ENCODE measurements at regions not wholly inside any gene's neighbourhood (a gene's known extent, or its start where the extent isn't known, plus 50 kb on each side); places are given as distances from the start of the nearest gene placed in this dataset.
A peak's percentile ranks its signal among the peaks of the same experiment; 100 is the strongest.

DNA sequence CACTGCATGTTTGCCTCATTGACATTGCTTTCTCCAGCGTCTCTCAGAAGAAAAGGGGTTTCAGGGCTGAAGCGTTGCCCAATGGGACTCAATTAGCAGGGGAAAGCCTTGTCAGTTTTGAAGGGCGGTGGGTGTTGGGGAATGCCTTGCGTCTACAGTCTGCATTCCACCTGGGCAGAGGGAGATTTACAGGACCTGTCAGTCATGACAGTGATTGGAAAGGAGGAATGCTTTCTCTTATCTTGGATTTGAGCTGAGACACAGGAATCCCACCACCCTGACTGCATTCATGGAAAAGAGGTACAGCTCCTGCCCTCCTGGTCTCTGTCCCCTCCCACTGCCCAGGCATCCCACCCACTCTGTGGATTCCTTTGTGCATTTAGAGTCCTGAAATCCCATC is 123.9 kb downstream of the ACKR3 start:
- Histone ChIP-seq H3K4me3 (ENCODE audit: low read depth, low read length) (no peak overlapping the region), H3K4me1 (ENCODE audit: control insufficient read depth, insufficient read depth, low read length) (peaks cover 11% of the 10 kb centered on the region; the same call in 1 of the 2 replicates), H3K27me3 (ENCODE audit: control insufficient read depth, insufficient read depth, low read length) (no peaks in the 10 kb centered on the region), H3K27ac (ENCODE audit: low read depth, low read length) (no peak overlapping the region), H3K9me3 (ENCODE audit: control insufficient read depth, insufficient read depth, low read depth, low read length) (no peaks in the 10 kb centered on the region), H3K36me3 (ENCODE audit: control insufficient read depth, insufficient read depth, low read length) (no peaks in the 10 kb centered on the region), H3K9ac (ENCODE audit: low read length) (no peak overlapping the region)

DNA sequence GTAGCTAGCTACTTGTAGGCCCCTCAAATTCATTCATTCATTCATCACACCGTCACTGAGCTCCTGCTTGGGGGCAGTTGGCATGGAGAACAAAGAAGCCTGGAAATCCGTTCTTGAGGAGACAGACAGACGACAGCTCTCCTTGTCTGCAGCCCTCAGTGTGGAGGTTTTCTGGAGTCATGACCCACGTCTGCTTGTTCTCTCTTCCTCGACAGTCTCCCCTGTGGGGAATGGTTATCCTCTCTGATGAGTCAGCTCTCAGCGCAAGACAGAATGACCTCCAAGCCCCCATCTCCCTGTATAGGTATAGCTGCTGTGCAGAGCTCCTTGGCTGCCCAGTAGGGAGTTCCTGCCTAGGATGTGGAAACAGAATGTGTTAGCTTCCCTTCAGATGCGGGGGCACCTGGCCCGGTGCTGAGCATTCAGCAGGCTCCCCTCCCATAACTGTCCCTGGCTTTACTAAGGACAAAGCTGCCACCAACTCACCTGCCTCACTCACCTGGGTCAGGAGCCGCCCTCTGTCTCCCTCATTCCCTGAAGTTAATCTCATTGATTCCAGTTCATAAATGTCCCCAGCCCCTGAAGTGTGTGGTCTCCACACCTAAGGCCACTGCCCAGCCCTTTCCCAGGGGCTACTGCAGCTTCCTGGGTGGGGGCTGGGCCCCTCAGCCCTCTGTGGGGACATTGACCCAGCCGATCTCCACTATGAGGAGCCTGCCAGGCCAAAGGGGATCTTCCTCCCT is 124.7 kb downstream of the ACKR3 start:
- Histone ChIP-seq H3K4me1 (ENCODE audit: control insufficient read depth, insufficient read depth, low read length) (peaks cover 11% of the 10 kb centered on the region; the same call in 1 of the 2 replicates), H3K4me3 (ENCODE audit: low read depth, low read length) (no peak overlapping the region), H3K27ac (ENCODE audit: low read depth, low read length) (no peak overlapping the region), H3K27me3 (ENCODE audit: control insufficient read depth, insufficient read depth, low read length) (no peaks in the 10 kb centered on the region), H3K36me3 (ENCODE audit: control insufficient read depth, insufficient read depth, low read length) (no peaks in the 10 kb centered on the region), H3K9me3 (ENCODE audit: control insufficient read depth, insufficient read depth, low read depth, low read length) (no peaks in the 10 kb centered on the region), H3K9ac (ENCODE audit: low read length) (peak overlapping the region; percentile 8)

DNA sequence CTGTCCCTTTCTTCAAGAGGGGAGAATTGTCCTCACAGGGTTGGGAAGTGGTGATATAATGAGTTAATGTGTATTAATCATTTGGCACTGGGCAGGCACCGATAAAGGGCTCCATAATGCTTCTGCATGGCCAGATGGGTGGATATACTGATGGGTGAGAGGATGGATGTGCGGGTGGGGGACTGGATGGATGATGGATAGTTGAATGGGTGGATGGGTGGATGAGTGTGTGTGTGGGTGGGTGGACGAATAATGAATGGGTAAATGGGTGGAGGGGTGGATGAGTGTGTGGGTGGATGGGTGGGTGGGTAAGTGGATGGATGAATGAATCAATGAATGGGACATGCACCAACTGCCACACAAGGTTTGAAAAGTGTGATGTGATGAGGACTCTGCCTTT is 127.2 kb downstream of the ACKR3 start:
- Histone ChIP-seq H3K36me3 (ENCODE audit: control insufficient read depth, insufficient read depth, low read length) (no peaks in the 10 kb centered on the region), H3K27me3 (ENCODE audit: control insufficient read depth, insufficient read depth, low read length) (no peaks in the 10 kb centered on the region), H3K4me1 (ENCODE audit: control insufficient read depth, insufficient read depth, low read length) (peaks cover 11% of the 10 kb centered on the region; the same call in 1 of the 2 replicates), H3K27ac (ENCODE audit: low read depth, low read length) (no peak overlapping the region), H3K4me3 (ENCODE audit: low read depth, low read length) (no peak overlapping the region), H3K9ac (ENCODE audit: low read length) (no peak overlapping the region), H3K9me3 (ENCODE audit: control insufficient read depth, insufficient read depth, low read depth, low read length) (no peaks in the 10 kb centered on the region)

DNA sequence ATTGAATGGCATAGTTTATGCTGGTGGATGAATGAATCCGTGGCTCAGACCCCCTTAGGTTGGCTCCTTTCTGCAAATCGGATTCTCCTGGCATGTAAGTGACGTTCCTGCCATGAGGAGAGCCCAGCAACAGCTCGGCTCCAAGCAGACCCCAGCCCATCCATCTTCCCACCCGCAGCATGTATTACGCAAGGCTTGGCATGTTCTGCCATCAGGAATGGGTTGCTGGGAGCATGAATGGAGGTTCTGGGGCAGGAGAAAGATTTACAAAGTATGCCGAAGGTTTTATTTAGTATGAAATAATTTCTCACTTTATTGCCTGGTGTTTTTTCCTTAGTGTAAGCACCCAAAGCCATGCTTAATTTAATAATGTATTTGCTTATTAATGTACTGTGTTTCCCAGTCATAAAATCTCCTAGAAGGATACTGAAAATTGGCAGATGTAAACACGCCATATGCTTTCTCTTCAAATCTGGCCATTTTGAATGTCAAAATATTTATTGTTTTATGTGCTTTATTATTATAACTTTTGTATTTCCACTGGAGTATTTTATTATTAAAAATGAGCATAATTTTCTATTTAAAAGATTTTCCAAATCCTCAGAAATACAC is 128.5 kb downstream of the ACKR3 start:
- no peak overlapping the region for H3K9ac ChIP-seq (ENCODE audit: low read length)
- no peak overlapping the region for H3K4me3 ChIP-seq (ENCODE audit: low read depth, low read length)
- H3K27ac ChIP-seq (ENCODE audit: low read depth, low read length) = no peak overlapping the region
- H3K27me3 ChIP-seq (ENCODE audit: control insufficient read depth, insufficient read depth, low read length) = no peaks in the 10 kb centered on the region
- no peaks in the 10 kb centered on the region for H3K9me3 ChIP-seq (ENCODE audit: control insufficient read depth, insufficient read depth, low read depth, low read length)
- peaks cover 11% of the 10 kb centered on the region; the same call in 1 of the 2 replicates for H3K4me1 ChIP-seq (ENCODE audit: control insufficient read depth, insufficient read depth, low read length)
- H3K36me3 ChIP-seq (ENCODE audit: control insufficient read depth, insufficient read depth, low read length) = no peaks in the 10 kb centered on the region

DNA sequence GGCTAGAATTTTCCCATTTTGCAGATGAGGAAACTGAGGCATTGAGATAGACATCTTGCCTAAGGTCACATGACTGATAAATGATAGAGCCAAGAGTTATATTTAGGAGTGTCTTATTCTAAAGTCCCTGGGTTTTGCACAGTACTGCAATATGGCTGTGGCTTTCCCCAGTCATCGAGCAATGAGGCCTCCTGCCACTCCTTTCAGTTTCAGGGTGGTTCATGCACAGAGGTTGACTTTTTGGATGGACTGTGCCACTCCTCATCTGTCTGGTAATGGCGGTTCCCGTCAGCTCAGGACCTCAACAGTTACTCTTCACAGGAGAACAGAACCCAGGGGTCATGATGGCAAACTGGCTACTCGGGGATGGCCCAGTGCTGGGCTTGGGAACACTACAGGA is 131.1 kb downstream of the ACKR3 start:
- Histone ChIP-seq H3K4me1 (ENCODE audit: control insufficient read depth, insufficient read depth, low read length) (no peaks in the 10 kb centered on the region), H3K27ac (ENCODE audit: low read depth, low read length) (no peak overlapping the region), H3K9me3 (ENCODE audit: control insufficient read depth, insufficient read depth, low read depth, low read length) (no peaks in the 10 kb centered on the region), H3K9ac (ENCODE audit: low read length) (no peak overlapping the region), H3K27me3 (ENCODE audit: control insufficient read depth, insufficient read depth, low read length) (no peaks in the 10 kb centered on the region), H3K4me3 (ENCODE audit: low read depth, low read length) (no peak overlapping the region), H3K36me3 (ENCODE audit: control insufficient read depth, insufficient read depth, low read length) (no peaks in the 10 kb centered on the region)

DNA sequence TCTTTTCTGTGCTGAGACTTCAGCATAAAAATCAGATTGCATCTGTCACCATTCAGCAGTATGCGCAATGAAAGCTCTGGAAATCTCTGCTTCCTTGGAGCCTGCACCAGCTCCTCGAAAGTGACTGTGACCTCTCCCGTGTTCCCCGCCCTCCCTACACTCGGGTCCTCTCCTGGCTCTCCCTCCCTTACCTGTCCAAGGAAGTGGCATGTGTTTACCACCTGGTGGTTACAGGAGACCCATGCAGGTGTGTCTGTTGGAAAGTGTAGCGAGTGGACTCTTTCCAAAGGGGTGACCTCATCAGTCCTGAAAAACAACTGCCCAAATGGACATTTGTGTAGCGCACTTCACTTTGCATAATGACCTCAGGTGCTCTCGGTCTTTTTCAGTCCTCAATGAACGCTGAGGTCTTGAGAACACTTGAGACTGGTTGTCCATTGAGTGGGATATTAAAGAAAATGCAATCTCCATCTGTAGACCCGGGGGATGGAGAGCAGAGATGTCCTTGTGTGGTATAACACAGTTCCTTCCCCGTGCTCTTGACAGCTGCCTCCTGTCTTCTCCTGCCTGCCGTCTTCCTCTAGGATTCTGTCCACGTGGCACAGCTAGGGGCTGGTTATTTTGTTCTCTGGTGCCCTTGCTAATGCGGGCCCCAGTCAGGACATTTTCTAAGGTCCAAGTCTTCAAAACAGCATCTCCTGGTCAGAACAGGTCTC is 133.2 kb downstream of the ACKR3 start:
- Histone ChIP-seq H3K36me3 (ENCODE audit: control insufficient read depth, insufficient read depth, low read length) (no peaks in the 10 kb centered on the region), H3K9me3 (ENCODE audit: control insufficient read depth, insufficient read depth, low read depth, low read length) (no peaks in the 10 kb centered on the region), H3K9ac (ENCODE audit: low read length) (no peak overlapping the region), H3K4me3 (ENCODE audit: low read depth, low read length) (no peak overlapping the region), H3K27ac (ENCODE audit: low read depth, low read length) (no peak overlapping the region), H3K27me3 (ENCODE audit: control insufficient read depth, insufficient read depth, low read length) (no peaks in the 10 kb centered on the region), H3K4me1 (ENCODE audit: control insufficient read depth, insufficient read depth, low read length) (no peaks in the 10 kb centered on the region)

DNA sequence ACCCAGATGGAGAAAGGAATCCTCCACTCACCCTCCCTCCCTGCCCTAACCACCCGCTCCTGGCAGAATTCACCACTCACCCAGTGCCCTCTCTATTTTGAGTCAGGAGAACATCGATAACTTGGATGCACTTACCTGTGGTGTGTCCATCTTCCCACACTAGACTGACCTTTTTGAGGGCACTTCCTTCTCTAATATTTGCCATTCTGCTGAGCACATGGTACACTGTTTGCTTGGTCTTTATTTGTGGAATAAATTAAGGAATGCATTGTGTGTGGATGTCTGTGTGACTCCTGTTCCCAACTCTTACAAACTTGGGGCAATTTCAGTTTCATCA is 133.7 kb downstream of the ACKR3 start:
- no peaks in the 10 kb centered on the region for H3K9me3 ChIP-seq (ENCODE audit: control insufficient read depth, insufficient read depth, low read depth, low read length)
- H3K27me3 ChIP-seq (ENCODE audit: control insufficient read depth, insufficient read depth, low read length) = no peaks in the 10 kb centered on the region
- H3K4me1 ChIP-seq (ENCODE audit: control insufficient read depth, insufficient read depth, low read length) = no peaks in the 10 kb centered on the region
- no peak overlapping the region for H3K9ac ChIP-seq (ENCODE audit: low read length)
- no peak overlapping the region for H3K4me3 ChIP-seq (ENCODE audit: low read depth, low read length)
- H3K27ac ChIP-seq (ENCODE audit: low read depth, low read length) = no peak overlapping the region
- H3K36me3 ChIP-seq (ENCODE audit: control insufficient read depth, insufficient read depth, low read length) = no peaks in the 10 kb centered on the region

DNA sequence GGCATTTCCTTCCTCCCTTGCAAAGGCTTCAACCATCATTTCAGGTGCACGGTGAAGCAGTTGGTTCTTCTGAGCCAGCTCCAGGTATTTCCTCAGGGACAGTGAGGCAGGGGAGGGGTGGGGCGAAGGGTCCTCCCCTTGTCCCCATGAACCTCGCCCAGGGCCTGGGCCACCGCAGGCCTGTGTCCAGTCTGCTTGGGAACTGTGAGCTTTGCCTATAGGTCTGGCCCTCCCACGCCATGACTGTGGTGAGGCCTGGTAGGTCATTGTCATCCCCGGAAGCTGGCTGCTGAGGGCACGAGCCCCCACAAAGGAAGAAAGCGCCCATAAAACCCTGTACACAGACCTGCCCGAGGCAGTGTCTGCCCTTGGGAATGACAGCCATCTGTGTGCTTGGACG is 134.3 kb downstream of the ACKR3 start:
- Histone ChIP-seq H3K9me3 (ENCODE audit: control insufficient read depth, insufficient read depth, low read depth, low read length) (no peaks in the 10 kb centered on the region), H3K36me3 (ENCODE audit: control insufficient read depth, insufficient read depth, low read length) (no peaks in the 10 kb centered on the region), H3K27me3 (ENCODE audit: control insufficient read depth, insufficient read depth, low read length) (no peaks in the 10 kb centered on the region), H3K4me3 (ENCODE audit: low read depth, low read length) (no peak overlapping the region), H3K27ac (ENCODE audit: low read depth, low read length) (no peak overlapping the region), H3K4me1 (ENCODE audit: control insufficient read depth, insufficient read depth, low read length) (no peaks in the 10 kb centered on the region), H3K9ac (ENCODE audit: low read length) (no peak overlapping the region)

DNA sequence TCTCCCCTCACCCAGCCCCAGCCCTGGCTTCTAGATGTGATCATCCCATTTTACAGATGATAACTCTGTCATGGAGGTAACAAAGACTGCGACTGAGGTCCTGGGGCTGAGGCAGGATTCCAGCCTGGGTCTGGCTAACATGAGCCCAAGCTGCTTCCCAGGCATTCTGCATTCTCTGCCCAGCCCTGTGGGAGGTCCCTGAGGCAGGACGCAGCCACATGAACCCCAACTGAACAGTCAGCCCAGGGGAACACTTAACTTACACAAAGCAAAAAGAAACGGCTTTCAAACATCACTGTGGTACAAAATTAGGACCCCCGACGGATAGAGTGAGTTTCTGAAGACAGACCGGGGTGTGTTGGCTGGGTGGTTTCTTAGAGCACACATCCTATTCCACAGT is 135.3 kb downstream of the ACKR3 start:
- no peak overlapping the region for H3K4me3 ChIP-seq (ENCODE audit: low read depth, low read length)
- H3K27me3 ChIP-seq (ENCODE audit: control insufficient read depth, insufficient read depth, low read length) = no peaks in the 10 kb centered on the region
- no peak overlapping the region for H3K27ac ChIP-seq (ENCODE audit: low read depth, low read length)
- no peaks in the 10 kb centered on the region for H3K36me3 ChIP-seq (ENCODE audit: control insufficient read depth, insufficient read depth, low read length)
- H3K4me1 ChIP-seq (ENCODE audit: control insufficient read depth, insufficient read depth, low read length) = no peaks in the 10 kb centered on the region
- no peaks in the 10 kb centered on the region for H3K9me3 ChIP-seq (ENCODE audit: control insufficient read depth, insufficient read depth, low read depth, low read length)
- H3K9ac ChIP-seq (ENCODE audit: low read length) = no peak overlapping the region

DNA sequence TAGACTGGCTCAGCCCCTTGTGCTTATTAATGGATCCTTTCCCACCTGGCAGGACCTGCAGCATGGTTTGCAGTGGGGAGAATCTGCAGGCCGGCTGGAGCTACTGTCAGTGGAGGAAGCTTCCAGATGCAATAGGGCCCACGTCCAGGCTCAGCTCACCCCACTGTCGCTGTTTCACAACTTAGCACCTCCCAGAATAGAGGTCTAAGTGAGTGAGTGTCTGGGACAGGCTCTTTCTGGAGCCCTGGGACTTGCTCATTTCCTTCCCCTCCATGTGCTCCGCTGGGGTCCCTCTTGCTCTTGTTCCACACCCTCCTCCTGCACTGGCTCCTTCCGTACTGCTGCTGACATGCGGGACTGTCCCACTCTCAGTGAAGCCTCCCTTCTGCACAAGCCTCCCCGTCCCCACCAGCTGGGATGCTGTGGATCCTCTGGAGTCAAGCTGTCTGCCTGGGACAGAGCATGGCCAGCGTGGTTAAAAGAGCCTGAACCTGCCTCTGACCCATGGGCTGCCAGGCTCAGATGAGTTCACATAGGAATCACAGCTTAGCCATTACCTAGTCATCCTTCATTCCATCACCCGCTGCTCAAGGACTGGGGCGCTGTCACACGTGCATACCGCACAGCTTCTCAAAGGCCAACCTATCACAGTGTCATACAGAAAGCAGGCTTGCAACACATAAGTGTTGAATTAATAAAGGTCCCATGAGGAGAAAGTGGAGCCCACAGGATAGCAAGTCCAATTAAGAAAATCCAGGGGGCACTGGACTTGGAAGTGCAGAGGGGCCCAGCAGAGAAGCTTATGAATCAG is 135.9 kb downstream of the ACKR3 start:
- H3K36me3 ChIP-seq (ENCODE audit: control insufficient read depth, insufficient read depth, low read length) = no peaks in the 10 kb centered on the region
- H3K9me3 ChIP-seq (ENCODE audit: control insufficient read depth, insufficient read depth, low read depth, low read length) = no peaks in the 10 kb centered on the region
- no peaks in the 10 kb centered on the region for H3K4me1 ChIP-seq (ENCODE audit: control insufficient read depth, insufficient read depth, low read length)
- H3K4me3 ChIP-seq (ENCODE audit: low read depth, low read length) = no peak overlapping the region
- H3K9ac ChIP-seq (ENCODE audit: low read length) = no peak overlapping the region
- no peak overlapping the region for H3K27ac ChIP-seq (ENCODE audit: low read depth, low read length)
- H3K27me3 ChIP-seq (ENCODE audit: control insufficient read depth, insufficient read depth, low read length) = no peaks in the 10 kb centered on the region

DNA sequence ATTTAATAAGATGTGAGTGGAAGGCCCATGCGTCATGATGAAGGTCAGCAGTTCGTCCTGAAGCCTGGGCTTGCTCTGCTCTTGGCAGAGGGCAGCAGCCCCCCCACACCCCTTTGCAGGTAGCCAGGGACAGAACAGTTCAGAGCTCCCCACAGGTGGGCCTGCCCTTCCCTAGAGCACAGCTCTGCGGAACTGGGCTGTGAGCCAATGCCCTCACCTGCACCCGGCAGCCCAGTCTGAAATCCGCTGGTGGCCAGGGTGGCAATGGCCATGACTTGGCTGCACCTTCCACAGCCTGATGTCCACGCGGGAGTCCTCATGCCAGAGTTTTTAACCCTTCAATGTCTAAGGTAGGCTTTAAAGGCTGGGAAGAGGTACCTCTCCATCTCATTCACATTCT is 136.7 kb downstream of the ACKR3 start:
- Histone ChIP-seq H3K4me3 (ENCODE audit: low read depth, low read length) (no peak overlapping the region), H3K4me1 (ENCODE audit: control insufficient read depth, insufficient read depth, low read length) (no peaks in the 10 kb centered on the region)

More for the DNA sequence above, 136.7 kb downstream of the ACKR3 start:
- H3K9ac ChIP-seq (ENCODE audit: low read length) = no peak overlapping the region
- no peak overlapping the region for H3K27ac ChIP-seq (ENCODE audit: low read depth, low read length)
- H3K36me3 ChIP-seq (ENCODE audit: control insufficient read depth, insufficient read depth, low read length) = no peaks in the 10 kb centered on the region
- no peaks in the 10 kb centered on the region for H3K9me3 ChIP-seq (ENCODE audit: control insufficient read depth, insufficient read depth, low read depth, low read length)
- no peaks in the 10 kb centered on the region for H3K27me3 ChIP-seq (ENCODE audit: control insufficient read depth, insufficient read depth, low read length)
